T-helper 1 cell (primary cell): ENCODE measurements at regions not wholly inside any gene's neighbourhood (a gene's known extent, or its start where the extent isn't known, plus 50 kb on each side); places are given as distances from the start of the nearest gene placed in this dataset.
"Not testable (repeated sequence)": the region's sequence is repeated elsewhere in the genome, so short reads cannot be mapped to it uniquely, and the experiment has no call there.

ENCODE experiments used
- DNase-seq, 5 donors: peaks; one replicate each; pipeline ENCODE4 v3.0.0-alpha.2; 2012 to 2020

- DNase-seq, result no peak
Observed at GRCh38 chr6:167676000-167676665, 150.6 kb upstream of the AFDN start.

- DNase-seq, result no peak
Observed at GRCh38 chr6:167676666-167677421, 149.9 kb upstream of the AFDN start.

GRCh38 chr6:167677422-167677789 lies 149.3 kb upstream of the AFDN start:
- DNase-seq, result no peak

- no peak for DNase-seq
Observed at GRCh38 chr6:167678102-167679101, 148.3 kb upstream of the AFDN start.

GRCh38 chr6:167679122-167679736 lies 147.5 kb upstream of the AFDN start:
- no peak for DNase-seq

GRCh38 chr6:167679790-167680604 lies 146.7 kb upstream of the AFDN start:
- DNase-seq, result no peak

- DNase-seq, result no peak
Observed at GRCh38 chr6:167680605-167681149, 146.0 kb upstream of the AFDN start.

GRCh38 chr6:167682125-167682524 lies 144.6 kb upstream of the AFDN start:
- no peak for DNase-seq

- DNase-seq, result no peak
Observed at GRCh38 chr6:167682546-167683027, 144.1 kb upstream of the AFDN start.

- no peak for DNase-seq
Observed at GRCh38 chr6:167683028-167683862, 143.5 kb upstream of the AFDN start.

GRCh38 chr6:167684276-167685104 lies 142.2 kb upstream of the AFDN start:
- no peak for DNase-seq

- no peak for DNase-seq
Observed at GRCh38 chr6:167685654-167686053, 141.1 kb upstream of the AFDN start.

GRCh38 chr6:167686204-167686893 lies 140.4 kb upstream of the AFDN start:
- no peak for DNase-seq

- DNase-seq, result no peak
Observed at GRCh38 chr6:167687116-167687725, 139.5 kb upstream of the AFDN start.

- no peak for DNase-seq
Observed at GRCh38 chr6:167688123-167688522, 138.6 kb upstream of the AFDN start.

- no peak for DNase-seq
Observed at GRCh38 chr6:167689278-167689677, 137.4 kb upstream of the AFDN start.

GRCh38 chr6:167689751-167690150 lies 137.0 kb upstream of the AFDN start:
- no peak for DNase-seq

- DNase-seq, result not testable (repeated sequence)
Observed at GRCh38 chr6:167690167-167690922, 136.4 kb upstream of the AFDN start.
